WTC11 (cell line): ENCODE measurements at regions not wholly inside any gene's neighbourhood (a gene's known extent, or its start where the extent isn't known, plus 50 kb on each side); places are given as distances from the start of the nearest gene placed in this dataset.
"Not testable (repeated sequence)": the region's sequence is repeated elsewhere in the genome, so short reads cannot be mapped to it uniquely, and the experiment has no call there.

Source experiments
- ATAC-seq: fragments of 200-7000 bp; cut with Tn5 transposase; 2 replicates; pipeline ENCODE4 v1.10.0; 2021; ENCODE audit warnings: mild to moderate bottlenecking, moderate library complexity
- CTCF ChIA-PET: fragments of 300-600 bp; sonication (Branson Sonifier 250); formaldehyde crosslinking; loops from one replicate; lab custom pipeline; 2021; ENCODE audit warnings: antibody characterized with exemption; lab: Charles Lee
- POLR2A ChIA-PET: fragments of 350-600 bp; sonication (Branson Sonifier 250); formaldehyde crosslinking; loops from one replicate; lab custom pipeline; 2021; ENCODE audit warnings: antibody characterized with exemption; lab: Charles Lee
- DNase-seq: peaks from one replicate; pipeline ENCODE4 v3.0.0; 2021; ENCODE audit warnings: low spot score
- H3K27ac Mint-ChIP-seq: 2 replicates; pipeline ENCODE4 v1.8.0; 2021; ENCODE audit warnings: mixed read lengths
- H3K27me3 Mint-ChIP-seq: 2 replicates; pipeline ENCODE4 v1.8.0; 2021; ENCODE audit warnings: low read depth, mild to moderate bottlenecking, moderate library complexity, mixed read lengths
- H3K36me3 Mint-ChIP-seq: 2 replicates; pipeline ENCODE4 v1.8.0; 2021; ENCODE audit warnings: mixed read lengths
- H3K4me1 Mint-ChIP-seq: 2 replicates; pipeline ENCODE4 v1.8.0; 2022; ENCODE audit warnings: mixed read lengths
- H3K4me3 Mint-ChIP-seq: 2 replicates; pipeline ENCODE4 v1.8.0; 2021; ENCODE audit warnings: mild to moderate bottlenecking, moderate library complexity, mixed read lengths
- H3K9me3 Mint-ChIP-seq: 2 replicates; pipeline ENCODE4 v1.8.0; 2021; ENCODE audit warnings: mixed read lengths
- ATF1 ChIP-seq: sonication (generic); formaldehyde crosslinking; IDR thresholded peaks from 2 replicates; pipeline ENCODE4 v1.8.1; 2023; ENCODE audit warnings: mild to moderate bottlenecking, moderate library complexity, missing genetic modification reagents
- E2F1 ChIP-seq: sonication (generic); formaldehyde crosslinking; IDR thresholded peaks from 2 replicates; pipeline ENCODE4 v1.8.0; 2022; ENCODE audit warnings: mild to moderate bottlenecking, missing genetic modification reagents
- ESRRA ChIP-seq: sonication (generic); formaldehyde crosslinking; IDR thresholded peaks from 2 replicates; pipeline ENCODE4 v1.8.1; 2022; ENCODE audit warnings: mild to moderate bottlenecking, missing genetic modification reagents, borderline replicate concordance
- ETV6 ChIP-seq: sonication (generic); formaldehyde crosslinking; IDR thresholded peaks from 2 replicates; pipeline ENCODE4 v1.8.1; 2022; ENCODE audit warnings: mild to moderate bottlenecking, missing genetic modification reagents
- HMGA2 ChIP-seq: fragments of 250-450 bp; sonication (Bioruptor Pico); IDR thresholded peaks from 2 replicates; pipeline ENCODE4 v1.4.0; 2021; ENCODE audit warnings: mild to moderate bottlenecking, moderate library complexity
- KAT7 ChIP-seq: sonication (generic); formaldehyde crosslinking; IDR thresholded peaks from 2 replicates; pipeline ENCODE4 v1.8.1; 2023; ENCODE audit warnings: missing genetic modification reagents, mild to moderate bottlenecking, borderline replicate concordance
- MLX ChIP-seq: sonication (generic); formaldehyde crosslinking; IDR thresholded peaks from 2 replicates; pipeline ENCODE4 v1.8.1; 2023; ENCODE audit warnings: mild to moderate bottlenecking, missing genetic modification reagents, moderate library complexity
- OVOL2 ChIP-seq: fragments of 250-450 bp; sonication (Bioruptor Pico); IDR thresholded peaks from 2 replicates; pipeline ENCODE4 v1.9.0; 2021; ENCODE audit warnings: mild to moderate bottlenecking, borderline replicate concordance
- TCF7 ChIP-seq: sonication (generic); formaldehyde crosslinking; IDR thresholded peaks from 2 replicates; pipeline ENCODE4 v1.8.0; 2022; ENCODE audit warnings: mild to moderate bottlenecking, low read depth, missing genetic modification reagents, moderate library complexity
- ZBTB21 ChIP-seq: sonication (generic); formaldehyde crosslinking; IDR thresholded peaks from 2 replicates; pipeline ENCODE4 v1.8.1; 2023; ENCODE audit warnings: mild to moderate bottlenecking, missing genetic modification reagents, borderline replicate concordance
- ZNF317 ChIP-seq: sonication (generic); formaldehyde crosslinking; IDR thresholded peaks from 2 replicates; pipeline ENCODE4 v1.8.1; 2023; ENCODE audit warnings: low read depth, mild to moderate bottlenecking, moderate library complexity, missing genetic modification reagents, borderline replicate concordance
- ZNF396 ChIP-seq: fragments of 250-450 bp; sonication (Bioruptor Pico); IDR thresholded peaks from 2 replicates; pipeline ENCODE4 v1.8.0; 2021; ENCODE audit warnings: mild to moderate bottlenecking, moderate library complexity, borderline replicate concordance
- ZNF423 ChIP-seq: fragments of 250-450 bp; sonication (Bioruptor Pico); IDR thresholded peaks from 2 replicates; pipeline ENCODE4 v2.1.2; 2022; ENCODE audit warnings: mild to moderate bottlenecking, moderate library complexity
- TF ChIP-seq, protein P1 (sequence below): fragments of 250-450 bp; sonication (Bioruptor Pico); conservative IDR thresholded peaks from 2 replicates; pipeline ENCODE4 v1.9.0; 2021; ENCODE audit warnings: mild to moderate bottlenecking
- TF ChIP-seq, protein P2 (sequence below): sonication (generic); formaldehyde crosslinking; IDR thresholded peaks from 2 replicates; pipeline ENCODE4 v1.8.1; 2022; ENCODE audit warnings: low read depth, missing genetic modification reagents, borderline replicate concordance
- TF ChIP-seq, protein P3 (sequence below): fragments of 250-450 bp; sonication (Bioruptor Pico); IDR thresholded peaks from 2 replicates; pipeline ENCODE4 v2.1.2; 2022; ENCODE audit warnings: mild to moderate bottlenecking, moderate library complexity

GRCh38 chr2:120647487-120647886, 88.2 kb upstream of the GLI2 start:
- POLR2A ChIA-PET: no interaction called here
- H3K9me3 Mint-ChIP-seq: peaks cover 38% of the 10 kb centered on the region
- H3K27me3 Mint-ChIP-seq: peaks cover 28% of the 10 kb centered on the region
- H3K4me1 Mint-ChIP-seq: peaks cover 7% of the 10 kb centered on the region
- H3K36me3 Mint-ChIP-seq: peaks cover 18% of the 10 kb centered on the region
- no peak overlapping the region for H3K27ac Mint-ChIP-seq
- TF ChIP-seq E2F1 (CRISPR knock-in tag) (no peak), ETV6 (CRISPR knock-in tag) (no peak), ZBTB21 (CRISPR knock-in tag) (no peak), ZNF317 (no peak), OVOL2 (CRISPR knock-in tag) (no peak), MLX (CRISPR knock-in tag) (no peak), HMGA2 (CRISPR knock-in tag) (no peak), ZNF396 (CRISPR knock-in tag) (no peak), ZNF423 (CRISPR knock-in tag) (no peak), TCF7 (CRISPR knock-in tag) (no peak), ATF1 (CRISPR knock-in tag) (no peak), KAT7 (CRISPR knock-in tag) (no peak), ESRRA (no peak)
- TF ChIP-seq, protein P1, sequence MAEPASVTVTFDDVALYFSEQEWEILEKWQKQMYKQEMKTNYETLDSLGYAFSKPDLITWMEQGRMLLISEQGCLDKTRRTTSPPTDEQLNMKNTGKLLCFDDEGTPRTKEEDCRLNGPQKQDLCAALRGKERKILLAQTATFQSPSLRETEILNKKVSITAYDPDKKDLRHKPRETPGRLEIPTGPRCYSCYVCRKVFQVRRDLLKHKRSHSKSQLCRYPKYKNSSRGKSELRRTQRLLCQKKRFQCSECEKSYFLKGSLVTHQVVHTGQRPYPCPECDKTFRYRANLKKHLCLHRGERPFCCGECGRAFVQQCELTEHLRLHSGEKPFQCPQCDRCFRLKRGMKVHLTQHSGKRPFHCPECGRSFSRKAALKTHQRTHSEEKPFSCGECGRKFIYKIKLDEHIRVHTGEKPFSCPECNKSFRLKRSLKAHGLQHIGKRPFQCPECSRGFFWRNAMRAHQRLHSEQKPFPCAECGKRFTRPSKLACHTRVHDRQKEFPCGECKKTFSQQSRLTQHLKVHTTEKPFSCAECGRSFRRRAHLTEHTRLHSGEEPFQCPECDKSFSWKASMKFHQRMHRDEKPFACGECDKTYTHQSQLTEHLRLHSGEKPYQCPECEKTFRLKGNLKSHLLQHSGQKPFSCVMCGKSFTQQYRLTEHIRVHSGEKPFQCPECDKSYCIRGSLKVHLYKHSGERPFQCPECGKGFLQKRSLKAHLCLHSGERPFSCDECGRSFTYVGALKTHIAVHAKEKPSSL (CRISPR knock-in tag): no peak
- TF ChIP-seq, protein P2, sequence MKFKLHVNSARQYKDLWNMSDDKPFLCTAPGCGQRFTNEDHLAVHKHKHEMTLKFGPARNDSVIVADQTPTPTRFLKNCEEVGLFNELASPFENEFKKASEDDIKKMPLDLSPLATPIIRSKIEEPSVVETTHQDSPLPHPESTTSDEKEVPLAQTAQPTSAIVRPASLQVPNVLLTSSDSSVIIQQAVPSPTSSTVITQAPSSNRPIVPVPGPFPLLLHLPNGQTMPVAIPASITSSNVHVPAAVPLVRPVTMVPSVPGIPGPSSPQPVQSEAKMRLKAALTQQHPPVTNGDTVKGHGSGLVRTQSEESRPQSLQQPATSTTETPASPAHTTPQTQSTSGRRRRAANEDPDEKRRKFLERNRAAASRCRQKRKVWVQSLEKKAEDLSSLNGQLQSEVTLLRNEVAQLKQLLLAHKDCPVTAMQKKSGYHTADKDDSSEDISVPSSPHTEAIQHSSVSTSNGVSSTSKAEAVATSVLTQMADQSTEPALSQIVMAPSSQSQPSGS (CRISPR knock-in tag): no peak
- TF ChIP-seq, protein P3, sequence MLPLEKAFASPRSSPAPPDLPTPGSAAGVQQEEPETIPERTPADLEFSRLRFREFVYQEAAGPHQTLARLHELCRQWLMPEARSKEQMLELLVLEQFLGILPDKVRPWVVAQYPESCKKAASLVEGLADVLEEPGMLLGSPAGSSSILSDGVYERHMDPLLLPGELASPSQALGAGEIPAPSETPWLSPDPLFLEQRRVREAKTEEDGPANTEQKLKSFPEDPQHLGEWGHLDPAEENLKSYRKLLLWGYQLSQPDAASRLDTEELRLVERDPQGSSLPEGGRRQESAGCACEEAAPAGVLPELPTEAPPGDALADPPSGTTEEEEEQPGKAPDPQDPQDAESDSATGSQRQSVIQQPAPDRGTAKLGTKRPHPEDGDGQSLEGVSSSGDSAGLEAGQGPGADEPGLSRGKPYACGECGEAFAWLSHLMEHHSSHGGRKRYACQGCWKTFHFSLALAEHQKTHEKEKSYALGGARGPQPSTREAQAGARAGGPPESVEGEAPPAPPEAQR (CRISPR knock-in tag): no peak
- TF ChIP-seq, all 79 proteins: peak for 0
- CTCF ChIA-PET: interaction anchor here (0.7 to 0.9 kb wide), 2 partner anchors 36 to 95 kb away, joined by 3 read pairs; no protein-coding TSS in a partner anchor
- DNase-seq (no peak), ATAC-seq (no peak)
- H3K4me3 Mint-ChIP-seq: no peak overlapping the region

DNA sequence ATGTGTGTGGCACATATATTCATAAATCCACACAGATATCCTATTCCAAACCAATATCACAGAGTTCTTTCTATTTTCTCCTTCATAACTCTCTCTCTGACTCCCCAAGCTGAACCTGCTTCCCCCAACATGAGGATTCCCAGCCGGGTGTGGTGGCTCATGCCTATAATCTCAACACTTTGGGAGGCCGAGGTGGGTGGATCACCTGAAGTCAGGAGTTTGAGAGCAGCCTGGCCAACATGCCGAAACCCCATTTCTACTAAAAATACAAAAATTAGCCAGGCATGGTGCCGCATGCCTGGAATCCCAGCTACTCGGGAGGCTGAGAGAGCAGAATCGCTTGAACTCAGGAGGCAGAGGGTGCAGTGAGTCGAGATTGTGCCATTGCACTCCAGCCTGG, 86.3 kb upstream of the GLI2 start:
- Mint-ChIP-seq H3K4me1 (peaks cover 11% of the 10 kb centered on the region), H3K27me3 (peaks cover 47% of the 10 kb centered on the region), H3K9me3 (peaks cover 50% of the 10 kb centered on the region), H3K36me3 (peaks cover 18% of the 10 kb centered on the region)
- CTCF ChIA-PET: interaction anchor here (0.7 kb wide), 1 partner anchor 9 kb away, joined by 3 read pairs; no protein-coding TSS in a partner anchor
- H3K27ac Mint-ChIP-seq, DNase-seq, POLR2A ChIA-PET, ATAC-seq, H3K4me3 Mint-ChIP-seq: not testable (repeated sequence)
